ENCODE measurements at regions not wholly inside any gene's neighbourhood (a gene's known extent, or its start where the extent isn't known, plus 50 kb on each side); places are given as distances from the start of the nearest gene placed in this dataset.

GRCh38 chr2:67346718-67347407 is 50.3 kb upstream of the ETAA1 start:
- Mint-ChIP-seq H3K36me3 (ENCODE audit: low read depth) (no peaks in the 10 kb centered on the region), H3K27ac (no peak overlapping the region), H3K9me3 (peaks cover 16% of the 10 kb centered on the region), H3K27me3 (ENCODE audit: low read depth, poor library complexity) (peaks cover 3% of the 10 kb centered on the region), H3K4me1 (no peaks in the 10 kb centered on the region), H3K4me3 (no peak overlapping the region)
- DNase-seq = no peak
- TF ChIP-seq CTCF (IDR thresholded peaks at IDR 0.05) = no peak

Measured in nephron progenitor cell (in vitro differentiated cells).